Activated CD4-positive, alpha-beta T cell treated with anti-CD3 and anti-CD28 coated beads, Interleukin-2, Interleukin-4, amounts not matched to agents 100 ng/mL and 50 ng/mL, durations not matched to agents 16 hours and 8 hours (primary cell): ENCODE measurements at regions not wholly inside any gene's neighbourhood (a gene's known extent, or its start where the extent isn't known, plus 50 kb on each side); places are given as distances from the start of the nearest gene placed in this dataset.

Source experiments
- DNase-seq: peaks from one replicate; pipeline ENCODE4 v3.0.0-alpha.2; 2020; ENCODE audit warnings: low spot score

DNA sequence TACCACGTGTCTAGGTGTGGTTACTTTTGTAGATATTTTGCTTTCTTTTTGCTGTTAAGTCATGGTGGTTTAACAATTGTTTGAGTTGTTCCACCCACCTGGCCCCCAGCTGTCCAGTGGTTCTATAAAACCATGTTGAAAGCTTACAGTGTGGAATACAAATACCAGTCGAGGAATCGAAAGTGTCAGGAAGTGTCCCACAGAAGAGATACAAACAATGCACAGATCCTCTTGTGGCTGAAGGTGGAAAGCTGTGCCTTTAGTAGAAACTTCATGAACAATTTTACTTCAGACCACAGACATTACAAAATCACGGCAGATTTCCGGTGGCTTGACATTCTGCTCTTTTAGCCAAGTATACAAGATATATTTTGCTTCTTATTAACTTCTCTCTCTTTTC, 782.4 kb upstream of the SOX9 start:
- DNase-seq: no peak

DNA sequence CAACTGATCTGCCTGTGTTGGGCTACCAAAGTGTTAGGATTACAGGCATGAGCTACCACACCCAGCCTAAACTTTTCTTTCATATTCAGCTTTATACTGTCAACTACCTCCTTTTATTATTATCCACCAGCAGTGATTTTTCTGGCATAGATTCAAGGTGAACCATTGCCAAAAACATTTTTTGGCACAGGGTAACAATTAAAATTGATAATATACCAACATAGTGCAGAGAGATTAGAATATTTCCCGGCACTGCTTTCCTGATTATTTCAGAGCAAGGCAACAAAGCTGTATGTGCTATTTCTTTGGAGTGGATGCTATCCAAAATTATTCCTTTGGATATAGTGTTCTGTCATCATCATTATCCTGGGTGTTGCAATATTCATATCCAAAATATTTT, 781.6 kb upstream of the SOX9 start:
- DNase-seq: no peak

DNA sequence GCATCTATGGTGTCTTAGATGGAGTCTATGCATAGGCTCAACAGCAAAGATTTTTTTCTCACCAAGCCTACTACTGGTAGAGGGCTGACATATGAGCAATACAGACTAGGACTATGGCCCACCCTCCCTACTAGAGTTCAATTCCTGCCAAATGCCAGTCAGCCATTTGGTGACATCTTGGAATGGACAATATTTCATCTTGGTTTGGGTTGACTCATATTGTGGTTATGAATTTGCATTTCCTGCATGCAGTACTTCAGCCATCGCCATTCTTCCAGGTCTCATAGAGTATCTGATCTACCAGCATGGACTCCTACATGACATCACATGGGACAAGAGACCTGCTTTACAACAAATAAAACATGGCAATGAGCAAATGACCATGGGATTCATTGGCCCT, 778.1 kb upstream of the SOX9 start:
- no peak for DNase-seq

DNA sequence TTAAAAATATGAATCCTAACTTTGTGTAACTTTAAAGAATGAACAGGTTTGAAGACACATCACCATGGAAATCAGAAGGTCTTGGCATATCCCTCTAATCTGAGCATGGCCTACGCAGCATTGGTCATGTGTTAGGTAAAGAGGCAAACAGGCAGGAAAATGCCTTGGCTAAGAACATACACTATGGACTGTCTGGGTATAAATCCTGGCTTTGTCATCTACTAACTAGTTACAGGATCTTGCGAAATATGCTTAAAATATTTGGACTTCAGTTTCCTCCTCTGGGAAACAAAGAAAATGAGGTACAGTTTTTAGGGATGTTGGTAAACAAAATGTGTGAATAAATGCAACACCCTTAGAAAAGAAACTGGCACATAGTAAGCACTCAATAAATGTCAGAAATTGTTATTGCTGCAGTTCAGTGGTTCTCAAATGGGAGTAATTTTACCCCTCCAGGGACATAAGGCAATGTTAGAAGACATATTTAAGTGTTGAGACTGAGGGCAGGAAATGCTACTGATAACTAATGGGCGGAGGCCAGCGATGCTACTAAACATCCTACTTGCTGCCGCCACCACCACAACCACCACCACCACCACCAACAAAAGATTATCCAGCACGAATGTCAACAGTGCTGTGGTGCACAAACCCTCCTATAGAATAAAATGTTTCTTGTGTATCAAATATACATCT, 770.8 kb upstream of the SOX9 start:
- no peak for DNase-seq

DNA sequence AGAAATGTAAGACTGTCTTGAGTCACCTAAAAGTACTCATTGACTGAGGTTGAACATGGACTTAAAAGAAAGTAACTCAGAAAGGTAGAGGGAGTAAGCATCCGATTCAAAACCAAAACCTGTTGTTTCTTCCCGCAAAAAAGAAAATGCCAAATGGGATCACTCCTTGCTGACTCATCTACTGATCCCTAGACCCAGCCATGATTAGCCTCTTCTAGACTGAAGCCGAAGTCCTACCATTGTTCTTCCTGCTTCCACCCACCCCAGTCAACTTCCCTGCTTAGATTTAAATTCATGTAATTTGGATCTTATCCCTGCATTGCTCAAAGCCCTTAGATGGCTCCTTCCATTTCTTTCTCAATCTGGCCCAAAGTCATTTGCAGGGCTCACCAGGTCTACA, 760.5 kb upstream of the SOX9 start:
- no peak for DNase-seq

DNA sequence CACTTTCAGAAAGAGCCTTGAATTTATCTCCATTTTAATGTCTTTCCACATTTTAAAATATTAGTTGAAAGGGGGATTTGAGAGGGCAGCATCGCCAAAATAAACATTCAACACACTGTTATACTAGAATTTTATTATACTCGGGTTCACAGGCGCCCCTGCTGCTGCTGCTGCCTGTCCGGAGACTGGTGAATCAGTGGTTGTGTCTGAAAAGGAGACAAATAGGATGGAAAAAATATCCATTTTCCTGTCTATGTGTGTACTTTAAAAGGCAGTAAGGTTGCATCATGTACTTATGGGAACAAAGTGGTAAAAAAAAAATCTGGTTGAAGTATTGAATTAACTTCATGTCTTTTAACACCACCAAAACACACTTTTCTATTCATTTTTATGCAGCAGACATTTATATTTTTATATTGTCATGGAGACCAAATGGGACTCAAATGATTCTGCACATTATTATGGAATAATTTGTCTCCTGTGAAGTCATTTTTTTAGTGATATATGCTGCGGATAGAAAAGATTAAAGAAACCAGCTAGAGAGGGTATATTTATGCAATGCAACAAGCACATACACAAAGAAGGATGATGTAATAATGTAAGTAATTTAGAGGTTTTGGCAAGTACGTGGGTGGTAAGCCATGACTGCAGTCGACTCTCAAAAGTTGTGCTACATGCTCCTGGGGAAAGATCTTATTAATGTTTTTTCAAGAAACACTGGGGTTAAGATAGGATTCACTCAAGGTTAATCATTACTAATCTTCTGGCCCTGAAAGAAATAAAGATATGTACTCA, 759.0 kb upstream of the SOX9 start:
- DNase-seq: no peak

DNA sequence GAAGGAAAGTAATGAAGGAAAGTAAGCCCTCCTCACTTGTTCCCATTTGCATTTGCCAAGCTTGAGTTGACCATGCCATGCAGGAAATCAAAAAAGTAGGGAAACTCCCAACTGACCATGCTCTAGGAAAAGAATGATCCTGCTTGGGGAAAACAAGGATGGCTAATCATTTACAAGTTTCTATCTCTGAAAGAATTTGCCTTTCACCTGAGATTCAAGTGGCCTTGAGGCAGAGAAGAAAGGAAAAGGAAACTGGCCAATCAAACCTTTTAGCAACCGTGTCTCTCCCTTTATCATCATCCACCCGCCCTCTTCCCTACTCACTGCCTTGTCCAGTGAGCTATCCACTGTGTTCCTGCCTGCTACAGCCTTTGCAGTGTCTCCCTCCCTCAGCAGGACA, 757.2 kb upstream of the SOX9 start:
- no peak for DNase-seq

DNA sequence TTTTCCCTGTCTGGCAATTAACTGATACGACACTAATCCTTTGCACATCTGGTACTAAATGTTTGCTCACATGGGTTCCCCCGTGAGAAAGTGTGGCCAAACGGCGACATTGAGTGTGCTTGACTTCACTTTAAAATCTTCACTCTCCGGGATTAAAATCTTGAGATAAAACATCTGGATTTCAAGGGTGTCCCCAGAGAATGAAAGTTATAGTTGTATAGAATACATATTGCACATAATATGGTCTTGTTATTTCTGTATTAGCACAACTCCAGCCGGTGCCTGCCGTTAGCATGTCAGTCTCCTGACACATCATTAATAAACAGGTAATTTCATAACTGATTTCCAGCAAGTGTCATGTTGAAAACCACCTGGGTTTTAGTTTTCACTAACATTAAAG, 749.0 kb upstream of the SOX9 start:
- no peak for DNase-seq

DNA sequence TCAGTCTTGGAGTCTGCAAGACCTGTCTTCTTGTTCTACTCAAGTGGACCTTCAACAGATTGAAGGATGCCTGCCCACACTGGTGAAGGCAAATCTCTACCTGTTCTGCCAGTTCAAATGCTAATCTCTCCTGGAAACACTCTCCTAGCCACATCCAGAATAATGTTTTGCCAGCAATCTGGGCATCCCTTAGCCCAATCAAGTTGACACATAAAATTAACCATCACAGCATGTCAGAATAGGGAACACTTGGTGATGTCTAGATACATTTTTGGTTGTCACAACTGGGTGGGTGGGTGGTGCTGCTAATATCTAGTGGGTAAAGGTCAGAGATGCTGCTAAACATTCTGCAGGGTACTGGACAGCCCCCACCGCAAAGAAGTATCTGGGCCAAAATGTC, 744.9 kb upstream of the SOX9 start:
- DNase-seq: no peak

DNA sequence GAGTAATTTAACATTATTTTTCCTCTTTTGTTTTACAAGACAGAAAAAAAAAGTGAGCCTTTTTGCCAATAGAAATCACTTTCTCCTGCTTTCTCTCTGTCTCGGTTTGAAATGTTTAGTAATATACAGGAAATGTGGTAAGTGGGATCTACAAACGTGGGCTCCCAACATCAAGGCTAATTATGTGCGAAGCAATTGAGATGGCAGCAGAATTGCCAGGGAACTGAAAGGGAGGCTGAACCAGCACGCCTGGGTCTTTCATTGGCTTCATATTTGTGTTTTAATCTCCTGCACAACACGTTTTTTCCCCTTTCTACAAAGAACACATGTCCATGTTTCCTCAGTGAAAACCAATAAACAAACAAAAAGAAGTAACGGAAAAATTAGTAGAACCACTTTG, 743.9 kb upstream of the SOX9 start:
- no peak for DNase-seq

DNA sequence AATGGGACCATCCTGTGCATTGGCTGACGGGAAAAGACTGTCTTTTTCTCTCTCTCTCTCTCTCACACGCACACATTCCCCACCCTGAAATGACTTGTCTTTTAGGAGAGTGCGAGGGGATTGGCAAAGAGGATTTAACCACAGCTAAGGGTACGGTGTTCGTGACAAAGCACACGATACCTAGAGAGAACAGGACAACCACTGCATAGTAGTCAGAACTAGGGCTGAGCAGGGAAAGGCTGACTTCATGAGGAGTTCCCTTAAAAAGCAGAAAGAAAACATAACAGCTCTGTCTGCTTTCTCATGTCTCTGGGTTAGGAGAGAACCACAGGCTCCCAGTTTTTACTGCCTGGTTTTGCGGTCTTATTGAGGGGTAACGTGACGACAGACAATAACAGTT, 742.8 kb upstream of the SOX9 start:
- DNase-seq: no peak

DNA sequence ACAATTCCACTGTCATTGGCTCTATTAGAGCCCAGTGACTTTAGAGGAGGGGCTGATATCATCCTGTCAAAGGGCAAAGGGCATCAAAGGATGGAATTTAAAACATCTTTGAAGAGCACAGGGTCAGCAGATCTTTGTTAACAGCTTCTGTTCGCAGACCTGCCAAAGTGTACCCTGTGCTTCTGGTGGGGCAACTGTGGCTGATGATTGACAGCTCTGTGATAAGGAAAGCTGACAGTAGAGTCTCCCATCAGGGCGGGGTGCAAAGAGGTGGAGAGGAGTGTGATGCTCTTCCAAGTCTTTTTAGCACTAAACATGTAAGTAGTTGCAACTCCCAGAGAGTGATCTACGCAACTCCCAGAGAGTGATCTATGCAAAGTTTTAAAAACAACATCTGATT, 742.1 kb upstream of the SOX9 start:
- DNase-seq: no peak

DNA sequence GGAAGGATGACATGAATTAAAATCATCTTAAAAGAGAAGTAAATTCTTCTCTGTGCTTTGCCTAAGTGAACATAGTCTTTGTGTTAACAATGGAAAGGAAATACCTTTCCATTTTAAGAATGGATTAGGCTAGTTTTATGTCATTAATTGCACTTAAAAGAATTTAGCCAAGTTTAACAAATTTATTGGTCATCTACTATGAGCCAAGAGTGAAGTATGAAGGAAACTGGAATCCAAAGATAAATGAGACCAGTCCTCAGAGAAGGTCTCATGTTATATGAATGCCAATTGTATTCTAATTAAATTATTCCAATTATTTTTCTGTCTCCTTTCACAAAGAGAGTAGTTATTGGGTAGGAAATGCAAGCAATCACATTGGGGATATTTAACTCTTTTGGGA, 741.3 kb upstream of the SOX9 start:
- no peak for DNase-seq

DNA sequence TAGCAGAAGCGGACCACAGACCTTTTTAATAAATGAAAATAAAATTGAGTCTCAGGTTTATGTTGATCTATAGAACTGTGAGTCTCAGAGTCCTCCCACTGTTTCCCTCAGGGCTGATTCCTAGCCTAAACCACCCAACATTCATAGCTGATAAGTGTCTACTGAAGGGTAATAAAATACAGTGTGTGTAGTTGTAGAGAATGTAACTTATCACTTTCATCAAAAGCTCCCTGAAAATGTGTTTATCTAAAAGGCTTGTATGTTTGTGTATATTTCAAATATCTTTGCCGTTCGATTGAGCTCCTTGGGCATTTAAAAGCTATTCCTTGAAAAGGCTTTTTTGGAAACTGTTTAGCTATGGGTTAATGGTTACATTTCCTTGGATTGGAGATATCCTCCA, 740.3 kb upstream of the SOX9 start:
- DNase-seq: no peak

DNA sequence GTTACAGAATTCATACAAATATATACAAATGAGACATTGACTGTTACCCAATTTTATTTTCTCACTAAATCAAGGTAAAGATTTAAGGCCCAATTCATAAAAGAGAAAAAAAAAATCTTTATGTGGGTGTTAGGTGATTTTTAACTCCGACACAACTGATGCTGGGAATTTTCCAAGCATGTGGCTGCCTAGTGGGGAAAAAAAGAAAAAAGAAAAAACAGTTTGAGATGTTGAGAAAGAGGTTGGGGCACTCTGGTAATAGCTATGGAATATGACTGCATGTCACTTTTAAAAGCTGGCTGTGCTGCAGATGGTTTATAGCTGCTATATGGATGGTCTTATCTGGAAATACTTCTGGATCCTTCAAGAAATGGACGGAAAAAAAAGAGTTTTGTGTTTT, 739.9 kb upstream of the SOX9 start:
- DNase-seq: no peak

DNA sequence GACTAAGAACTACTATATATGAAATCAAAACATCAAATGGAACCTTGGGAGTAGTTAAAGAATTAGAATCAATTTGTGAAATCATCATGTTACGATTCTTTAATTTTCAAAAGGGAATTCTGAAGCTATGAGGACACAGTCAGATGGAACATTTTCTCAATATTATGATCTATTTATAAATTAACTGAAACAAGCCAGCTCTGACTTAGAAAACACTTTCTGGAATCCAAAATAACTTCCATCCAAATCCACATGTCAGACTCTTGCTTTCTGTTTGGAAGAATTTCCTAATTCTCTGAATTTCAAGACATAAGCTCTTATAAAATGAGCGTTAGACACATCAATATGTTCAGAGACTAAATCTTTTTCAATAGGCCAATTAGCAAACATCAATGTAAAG, 737.7 kb upstream of the SOX9 start:
- no peak for DNase-seq

DNA sequence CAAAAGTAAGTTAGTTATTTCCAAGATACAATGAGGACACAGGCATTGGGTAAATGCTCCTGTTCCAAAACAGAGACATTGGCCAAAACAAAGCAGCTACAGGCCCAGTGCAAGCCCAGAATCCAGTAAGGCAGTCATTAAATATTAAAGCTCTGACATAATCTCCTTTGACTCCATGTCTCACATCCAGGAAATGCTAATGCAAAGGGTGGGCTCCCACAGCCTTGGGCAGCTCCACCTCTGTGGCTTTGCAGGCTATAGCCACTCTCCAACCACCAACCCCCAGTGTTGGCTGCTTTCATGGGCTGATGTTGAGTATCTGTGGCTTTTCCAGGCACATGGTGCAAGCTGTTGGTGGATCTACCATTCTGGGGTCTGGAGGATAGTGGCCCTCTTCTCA, 733.4 kb upstream of the SOX9 start:
- no peak for DNase-seq

DNA sequence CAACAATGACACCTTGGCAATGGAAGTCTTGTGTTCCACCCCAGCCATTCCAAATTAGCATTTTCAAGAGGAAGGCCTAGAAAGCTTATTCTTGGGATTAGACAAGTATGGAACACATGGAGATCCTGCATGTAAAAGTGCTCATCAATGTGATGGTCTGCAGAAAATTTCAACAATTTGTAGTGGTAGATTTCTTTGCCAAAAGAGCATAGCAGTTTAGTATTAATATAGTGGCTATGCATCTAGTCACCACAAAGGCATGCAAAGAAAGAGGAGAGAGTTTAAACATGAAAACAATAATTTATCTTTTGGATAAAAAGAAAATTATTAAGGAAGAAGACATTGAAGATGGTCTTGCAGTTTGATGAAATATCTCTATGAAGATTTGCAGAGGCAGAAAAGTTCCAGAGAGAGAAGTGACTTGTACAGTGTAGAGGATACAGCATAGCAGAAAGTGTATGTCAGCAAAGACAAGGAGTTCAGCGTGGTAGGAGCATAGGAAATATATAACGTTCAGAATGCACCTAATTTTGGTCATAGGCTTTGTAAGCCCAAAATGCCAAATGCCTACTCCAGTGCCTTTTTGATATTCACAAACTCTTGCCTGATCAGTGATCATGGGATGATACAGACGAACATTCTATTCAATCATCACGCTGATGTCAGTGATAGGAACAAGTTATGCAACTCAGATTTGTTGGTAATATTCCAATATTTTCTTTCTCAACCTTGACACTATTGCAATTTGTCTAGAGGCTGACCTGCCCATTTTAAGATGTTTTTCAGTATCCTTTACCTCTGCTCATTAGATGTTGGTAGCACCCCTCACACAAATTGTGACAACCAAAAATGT, 727.9 kb upstream of the SOX9 start:
- DNase-seq: no peak

DNA sequence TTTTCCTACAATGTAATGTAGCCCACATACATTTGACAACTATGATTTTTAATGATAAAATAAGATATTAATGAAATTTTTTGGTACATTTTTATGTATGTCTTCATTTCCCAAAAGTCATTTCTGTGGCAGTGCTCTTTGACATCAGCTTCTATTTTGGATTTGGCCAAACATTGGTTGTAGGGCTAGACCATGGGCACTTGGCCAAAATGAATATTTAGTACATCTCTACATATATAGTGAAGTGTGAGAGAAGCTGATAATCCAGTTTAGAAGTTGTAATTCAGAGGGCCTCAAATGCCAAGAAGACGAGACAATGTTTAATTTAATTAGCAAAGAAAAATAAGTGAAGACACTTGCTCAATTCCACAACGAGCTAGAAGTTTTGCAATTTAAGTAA, 724.9 kb upstream of the SOX9 start:
- DNase-seq: no peak

DNA sequence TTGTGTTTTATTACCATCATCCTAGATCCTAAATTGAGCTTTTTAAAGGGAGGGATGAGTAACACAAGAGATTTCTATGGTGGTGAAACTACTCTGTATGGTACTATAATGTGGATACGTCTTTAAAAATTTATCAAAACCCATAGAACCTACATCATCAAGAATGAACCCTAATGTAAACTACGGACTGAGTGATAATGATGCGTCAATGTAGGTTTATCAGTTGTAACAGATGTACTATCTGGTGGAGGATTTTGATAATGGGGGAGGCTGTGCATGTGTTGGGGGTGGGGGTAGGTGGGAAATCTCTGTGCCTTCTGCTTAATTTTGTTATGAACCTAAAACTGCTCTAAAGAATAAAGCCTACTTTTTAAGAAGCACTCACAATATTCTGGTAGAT, 724.1 kb upstream of the SOX9 start:
- no peak for DNase-seq

DNA sequence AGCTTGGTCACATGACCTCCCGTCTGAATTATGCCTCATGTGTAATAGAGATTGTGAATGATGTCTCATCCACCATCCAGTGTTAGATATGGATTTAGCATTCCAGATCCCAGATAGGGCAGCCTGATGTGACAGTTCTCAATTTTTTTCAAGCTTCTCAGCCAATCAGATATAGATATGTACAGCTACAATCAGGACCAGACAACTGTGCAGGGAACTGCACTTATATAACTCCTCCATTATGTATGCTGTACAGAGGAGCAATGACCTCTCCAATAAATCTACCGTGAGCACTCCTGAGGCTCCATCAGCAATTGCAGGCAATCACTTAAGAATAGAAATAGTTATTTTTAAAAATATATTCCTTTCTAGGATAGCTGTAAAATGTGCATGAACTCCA, 722.8 kb upstream of the SOX9 start:
- DNase-seq: no peak

DNA sequence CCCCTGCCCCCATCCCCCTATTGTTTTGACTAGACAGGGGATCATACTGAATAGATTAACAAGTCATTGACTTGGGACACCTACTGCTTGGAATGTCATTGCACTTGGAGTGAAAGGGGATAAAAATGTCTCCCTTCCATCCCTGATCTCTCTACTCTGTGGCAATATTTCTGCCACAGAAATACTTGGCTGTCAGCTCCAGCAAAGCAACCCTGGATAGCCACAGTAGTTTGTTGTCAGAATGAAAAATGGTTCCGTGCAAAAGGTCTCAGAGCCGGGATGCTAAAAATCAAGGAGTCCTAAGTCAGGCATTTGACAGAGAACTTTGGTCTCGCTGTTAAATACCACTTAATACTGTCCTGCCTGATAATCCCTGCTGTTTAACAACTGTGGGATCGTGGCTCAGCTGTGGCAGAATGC, 722.0 kb upstream of the SOX9 start:
- no peak for DNase-seq

DNA sequence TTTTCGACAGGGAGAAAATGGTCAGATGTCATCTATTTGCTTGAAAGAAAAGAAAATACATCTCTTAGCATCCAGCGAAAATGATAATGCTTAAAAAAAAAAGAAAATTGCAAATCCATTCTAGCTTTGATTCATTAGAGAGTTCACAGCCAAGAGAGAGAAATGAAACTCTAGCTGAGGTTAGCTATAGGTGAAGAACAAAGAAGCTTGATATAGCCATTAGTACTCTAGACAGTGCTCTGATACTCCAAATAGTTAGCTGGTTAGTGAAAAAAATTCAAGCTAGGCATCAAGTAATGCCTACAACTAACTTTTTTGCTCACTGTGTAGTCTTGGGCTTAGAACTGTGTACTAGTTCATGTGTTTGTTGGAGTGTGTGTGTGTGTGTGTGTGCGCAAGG, 721.6 kb upstream of the SOX9 start:
- DNase-seq: no peak
